ENCODE measurements at regions not wholly inside any gene's neighbourhood (a gene's known extent, or its start where the extent isn't known, plus 50 kb on each side); places are given as distances from the start of the nearest gene placed in this dataset.
"Not testable (repeated sequence)": the region's sequence is repeated elsewhere in the genome, so short reads cannot be mapped to it uniquely, and the experiment has no call there.

GRCh38 chr3:165938986-165939540, 101.8 kb upstream of the BCHE start:
- in situ Hi-C loops (cut with MboI; ENCODE audit: low sequenced_read_pairs in 4 of 4), result no loop called here
- TF ChIP-seq, protein P1, sequence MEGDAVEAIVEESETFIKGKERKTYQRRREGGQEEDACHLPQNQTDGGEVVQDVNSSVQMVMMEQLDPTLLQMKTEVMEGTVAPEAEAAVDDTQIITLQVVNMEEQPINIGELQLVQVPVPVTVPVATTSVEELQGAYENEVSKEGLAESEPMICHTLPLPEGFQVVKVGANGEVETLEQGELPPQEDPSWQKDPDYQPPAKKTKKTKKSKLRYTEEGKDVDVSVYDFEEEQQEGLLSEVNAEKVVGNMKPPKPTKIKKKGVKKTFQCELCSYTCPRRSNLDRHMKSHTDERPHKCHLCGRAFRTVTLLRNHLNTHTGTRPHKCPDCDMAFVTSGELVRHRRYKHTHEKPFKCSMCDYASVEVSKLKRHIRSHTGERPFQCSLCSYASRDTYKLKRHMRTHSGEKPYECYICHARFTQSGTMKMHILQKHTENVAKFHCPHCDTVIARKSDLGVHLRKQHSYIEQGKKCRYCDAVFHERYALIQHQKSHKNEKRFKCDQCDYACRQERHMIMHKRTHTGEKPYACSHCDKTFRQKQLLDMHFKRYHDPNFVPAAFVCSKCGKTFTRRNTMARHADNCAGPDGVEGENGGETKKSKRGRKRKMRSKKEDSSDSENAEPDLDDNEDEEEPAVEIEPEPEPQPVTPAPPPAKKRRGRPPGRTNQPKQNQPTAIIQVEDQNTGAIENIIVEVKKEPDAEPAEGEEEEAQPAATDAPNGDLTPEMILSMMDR (IDR thresholded peaks at IDR 0.05 in 4 of 5, conservative IDR thresholded peaks at IDR 0.05 in 1 of 5), result no peak
- ATAC-seq, result no peak

GRCh38 chr3:165936081-165936480, 98.9 kb upstream of the BCHE start:
- H3K36me3 ChIP-seq; intact Hi-C loops (cut with DNase I; ENCODE audit: low total_unique reads); H3K9me3 ChIP-seq; H3K4me1 ChIP-seq; H3K4me3 ChIP-seq; H3K27ac ChIP-seq; ATAC-seq; H3K27me3 ChIP-seq; in situ Hi-C loops (cut with MboI; ENCODE audit: low sequenced_read_pairs in 4 of 4); DNase-seq: not testable (repeated sequence)

More at GRCh38 chr3:165938986-165939540, 101.8 kb upstream of the BCHE start:
- no peaks in the 10 kb centered on the region for H3K36me3 ChIP-seq
- no peaks in the 10 kb centered on the region for H3K27me3 ChIP-seq
- H3K4me1 ChIP-seq, result no peaks in the 10 kb centered on the region
- no peaks in the 10 kb centered on the region for H3K9me3 ChIP-seq
- no peak overlapping the region for H3K4me3 ChIP-seq
- no peak overlapping the region for H3K27ac ChIP-seq
- intact Hi-C loops (cut with DNase I; ENCODE audit: low total_unique reads), result no loop called here
- no peak for DNase-seq

DNA sequence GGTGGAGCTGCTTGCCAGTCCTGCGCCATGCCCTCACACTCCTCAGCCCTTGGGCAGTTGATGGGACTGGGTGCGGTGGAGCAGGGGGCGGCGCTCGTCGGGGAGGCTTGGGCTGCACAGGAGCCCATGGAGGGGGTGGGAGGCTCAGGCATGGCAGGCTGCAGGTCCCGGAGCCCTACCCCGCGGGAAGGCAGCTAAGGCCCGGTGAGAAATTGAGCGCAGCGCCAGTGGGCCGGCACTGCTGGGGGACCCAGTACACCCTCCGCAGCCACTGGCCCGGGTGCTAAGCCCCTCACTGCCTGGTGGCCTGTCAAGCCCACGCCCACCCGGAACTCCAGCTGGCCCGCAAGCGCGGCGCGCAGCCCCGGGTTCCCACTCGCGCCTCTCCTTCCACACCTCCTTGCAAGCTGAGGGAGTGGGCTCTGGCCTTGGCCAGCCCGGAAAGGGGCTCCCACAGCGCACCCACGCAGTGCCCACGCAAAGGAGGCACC, 87.1 kb upstream of the BCHE start:
- H3K27me3 ChIP-seq; H3K9me3 ChIP-seq; in situ Hi-C loops (cut with MboI; ENCODE audit: low sequenced_read_pairs in 4 of 4); intact Hi-C loops (cut with DNase I; ENCODE audit: low total_unique reads); ATAC-seq; H3K27ac ChIP-seq; H3K4me1 ChIP-seq; DNase-seq; H3K4me3 ChIP-seq; H3K36me3 ChIP-seq: not testable (repeated sequence)

- no peak overlapping the region for H3K27ac ChIP-seq
- H3K9me3 ChIP-seq, result no peaks in the 10 kb centered on the region
- no peaks in the 10 kb centered on the region for H3K27me3 ChIP-seq
- DNase-seq (no peak), ATAC-seq (no peak)
- H3K36me3 ChIP-seq, result no peaks in the 10 kb centered on the region
- intact Hi-C loops (cut with DNase I; ENCODE audit: low total_unique reads) (no loop called here), in situ Hi-C loops (cut with MboI; ENCODE audit: low sequenced_read_pairs in 4 of 4) (no loop called here)
- no peak for TF ChIP-seq POLR2A (IDR thresholded peaks at IDR 0.05)
- TF ChIP-seq, protein P1 (IDR thresholded peaks at IDR 0.05 in 4 of 5, conservative IDR thresholded peaks at IDR 0.05 in 1 of 5), result no peak
- no peaks in the 10 kb centered on the region for H3K4me1 ChIP-seq
- no peak overlapping the region for H3K4me3 ChIP-seq
Observed at GRCh38 chr3:165920984-165921383, 83.8 kb upstream of the BCHE start.

- Histone ChIP-seq H3K27me3 (no peaks in the 10 kb centered on the region), H3K27ac (no peak overlapping the region), H3K36me3 (no peaks in the 10 kb centered on the region), H3K4me1 (no peaks in the 10 kb centered on the region), H3K4me3 (no peak overlapping the region), H3K9me3 (no peaks in the 10 kb centered on the region)
- no peak for ATAC-seq
- TF ChIP-seq POLR2A (IDR thresholded peaks at IDR 0.05), result no peak
- TF ChIP-seq, protein P1 (IDR thresholded peaks at IDR 0.05 in 4 of 5, conservative IDR thresholded peaks at IDR 0.05 in 1 of 5), result no peak
- in situ Hi-C loops (cut with MboI; ENCODE audit: low sequenced_read_pairs in 4 of 4) (no loop called here), intact Hi-C loops (cut with DNase I; ENCODE audit: low total_unique reads) (no loop called here)
- DNase-seq, result no peak
Observed at GRCh38 chr3:165919284-165919683, 82.1 kb upstream of the BCHE start.

- intact Hi-C loops (cut with DNase I; ENCODE audit: low total_unique reads) (no loop called here), in situ Hi-C loops (cut with MboI; ENCODE audit: low sequenced_read_pairs in 4 of 4) (no loop called here)
- ATAC-seq, result no peak
- Histone ChIP-seq H3K9me3 (no peaks in the 10 kb centered on the region), H3K27me3 (no peaks in the 10 kb centered on the region), H3K27ac (no peak overlapping the region), H3K36me3 (no peaks in the 10 kb centered on the region), H3K4me1 (no peaks in the 10 kb centered on the region), H3K4me3 (no peak overlapping the region)
- DNase-seq, result no peak
- TF ChIP-seq, protein P1 (IDR thresholded peaks at IDR 0.05 in 4 of 5, conservative IDR thresholded peaks at IDR 0.05 in 1 of 5), result no peak
- no peak for TF ChIP-seq POLR2A (IDR thresholded peaks at IDR 0.05)
Observed at GRCh38 chr3:165918657-165918979, 81.4 kb upstream of the BCHE start.

DNA sequence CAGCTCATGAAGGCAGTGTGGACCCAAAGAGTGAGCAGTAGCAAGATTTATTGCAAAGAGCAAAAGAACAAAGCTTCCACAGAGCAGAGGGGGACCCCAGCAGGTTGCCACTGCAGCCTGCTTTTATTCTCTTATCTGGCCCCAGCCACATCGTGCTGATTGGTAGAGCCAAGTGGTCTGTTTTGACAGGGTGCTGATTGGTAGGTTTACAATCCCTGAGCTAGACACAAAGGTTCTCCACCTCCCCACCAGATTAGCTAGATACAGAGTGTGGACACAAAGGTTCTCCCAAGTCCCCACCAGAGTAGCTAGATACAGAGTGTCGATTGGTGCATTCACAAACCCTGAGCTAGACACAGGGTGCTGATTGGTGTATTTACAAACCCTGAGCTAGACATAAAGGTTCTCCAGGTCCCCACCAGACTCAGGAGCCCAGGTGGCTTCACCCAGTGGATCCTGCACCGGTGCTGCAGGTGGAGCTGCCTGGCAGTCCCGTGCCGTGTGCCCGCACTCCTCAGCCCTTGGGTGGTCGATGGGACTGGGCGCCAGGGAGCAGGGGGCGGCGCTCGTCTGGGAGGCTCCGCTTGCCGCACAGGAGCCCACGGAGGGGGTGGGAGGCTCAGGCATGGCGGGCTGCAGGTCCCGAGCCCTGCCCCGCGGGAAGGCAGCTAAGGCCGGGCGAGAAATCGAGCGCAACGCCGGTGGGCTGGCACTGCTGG, 80.9 kb upstream of the BCHE start:
- H3K4me3 ChIP-seq; in situ Hi-C loops (cut with MboI; ENCODE audit: low sequenced_read_pairs in 4 of 4); H3K36me3 ChIP-seq; H3K4me1 ChIP-seq; intact Hi-C loops (cut with DNase I; ENCODE audit: low total_unique reads); ATAC-seq; H3K27ac ChIP-seq; H3K9me3 ChIP-seq; DNase-seq; H3K27me3 ChIP-seq: not testable (repeated sequence)

- ATAC-seq; H3K36me3 ChIP-seq; H3K27ac ChIP-seq; H3K27me3 ChIP-seq; DNase-seq; in situ Hi-C loops (cut with MboI; ENCODE audit: low sequenced_read_pairs in 4 of 4); intact Hi-C loops (cut with DNase I; ENCODE audit: low total_unique reads); H3K4me3 ChIP-seq; H3K9me3 ChIP-seq; H3K4me1 ChIP-seq: not testable (repeated sequence)
Observed at GRCh38 chr3:165915104-165915503, 77.9 kb upstream of the BCHE start.

Measured in gastrocnemius medialis (tissue), 4 donors.